ENCODE measurements at regions not wholly inside any gene's neighbourhood (a gene's known extent, or its start where the extent isn't known, plus 50 kb on each side); places are given as distances from the start of the nearest gene placed in this dataset.

DNA sequence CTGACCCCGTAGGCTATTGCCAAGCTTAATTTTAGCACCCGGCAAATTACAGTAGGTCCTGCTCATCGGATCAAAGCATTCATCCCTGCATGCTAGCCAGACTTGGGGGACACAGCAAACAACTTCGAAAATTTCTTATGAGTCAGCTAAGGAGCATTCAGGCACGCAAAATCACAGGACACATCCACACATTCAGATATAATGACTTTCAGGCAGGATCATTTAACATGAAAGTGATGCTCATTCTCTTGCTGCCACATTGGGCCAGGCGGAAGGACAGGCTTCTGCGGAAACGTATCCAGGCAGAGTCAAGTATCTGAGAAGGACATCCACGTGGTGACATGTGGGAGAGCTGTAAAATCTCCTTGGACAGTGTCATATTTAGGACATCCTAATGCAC, 474.0 kb upstream of the NRP1 start:
- TF ChIP-seq TAF1 (IDR thresholded peaks at IDR 0.05; ENCODE audit: borderline replicate concordance, insufficient read depth, low read length): no peak
- TF ChIP-seq REST (IDR thresholded peaks at IDR 0.05; ENCODE audit: insufficient read depth in 1 of 2, low read depth in 2 of 2, low read length in 2 of 2): no peak
- no peak for TF ChIP-seq POLR2AphosphoS5 (IDR thresholded peaks at IDR 0.05; ENCODE audit: low read depth, low read length)
- no peak for TF ChIP-seq SIN3A (IDR thresholded peaks at IDR 0.05; ENCODE audit: borderline replicate concordance, insufficient read depth, low read length)
- TF ChIP-seq FOXP2 (optimal IDR thresholded peaks at IDR 0.05; ENCODE audit: borderline replicate concordance, extremely low read depth, extremely low read length, insufficient read depth): no peak

All from PFSK-1 (cell line).